ENCODE measurements at regions not wholly inside any gene's neighbourhood (a gene's known extent, or its start where the extent isn't known, plus 50 kb on each side); places are given as distances from the start of the nearest gene placed in this dataset.

DNA sequence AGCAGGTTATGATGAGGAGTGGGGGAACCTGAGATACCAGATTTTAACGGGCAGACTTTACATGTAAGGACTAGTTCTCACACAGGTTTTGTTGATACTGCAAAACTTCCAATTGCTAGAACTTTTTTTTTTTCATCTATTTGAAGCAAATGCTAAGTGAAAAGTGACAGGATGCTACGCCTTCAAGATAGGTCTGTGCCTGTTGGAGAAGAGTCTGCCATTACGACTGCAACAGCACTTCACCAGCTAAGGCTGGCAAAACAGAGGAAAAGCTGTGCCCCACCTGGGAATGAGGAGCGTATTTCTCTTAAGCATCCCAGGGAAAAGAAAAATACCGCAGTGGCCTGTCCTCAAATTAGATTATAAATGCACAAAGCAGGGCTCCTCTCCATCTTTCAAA lies 102.0 kb upstream of the CDH6 start:
- TF ChIP-seq, protein P1, sequence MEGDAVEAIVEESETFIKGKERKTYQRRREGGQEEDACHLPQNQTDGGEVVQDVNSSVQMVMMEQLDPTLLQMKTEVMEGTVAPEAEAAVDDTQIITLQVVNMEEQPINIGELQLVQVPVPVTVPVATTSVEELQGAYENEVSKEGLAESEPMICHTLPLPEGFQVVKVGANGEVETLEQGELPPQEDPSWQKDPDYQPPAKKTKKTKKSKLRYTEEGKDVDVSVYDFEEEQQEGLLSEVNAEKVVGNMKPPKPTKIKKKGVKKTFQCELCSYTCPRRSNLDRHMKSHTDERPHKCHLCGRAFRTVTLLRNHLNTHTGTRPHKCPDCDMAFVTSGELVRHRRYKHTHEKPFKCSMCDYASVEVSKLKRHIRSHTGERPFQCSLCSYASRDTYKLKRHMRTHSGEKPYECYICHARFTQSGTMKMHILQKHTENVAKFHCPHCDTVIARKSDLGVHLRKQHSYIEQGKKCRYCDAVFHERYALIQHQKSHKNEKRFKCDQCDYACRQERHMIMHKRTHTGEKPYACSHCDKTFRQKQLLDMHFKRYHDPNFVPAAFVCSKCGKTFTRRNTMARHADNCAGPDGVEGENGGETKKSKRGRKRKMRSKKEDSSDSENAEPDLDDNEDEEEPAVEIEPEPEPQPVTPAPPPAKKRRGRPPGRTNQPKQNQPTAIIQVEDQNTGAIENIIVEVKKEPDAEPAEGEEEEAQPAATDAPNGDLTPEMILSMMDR (IDR thresholded peaks at IDR 0.05; ENCODE audit: low read depth, low read length, poor library complexity, severe bottlenecking): no peak
- no peak for TF ChIP-seq EZH2phosphoT487 (IDR thresholded peaks at IDR 0.05; ENCODE audit: borderline replicate concordance, low read length)
